Lower lobe of right lung (tissue), 2 donors: ENCODE measurements at regions not wholly inside any gene's neighbourhood (a gene's known extent, or its start where the extent isn't known, plus 50 kb on each side); places are given as distances from the start of the nearest gene placed in this dataset.

Experiments used
- ATAC-seq, 2 donors: fragments of 200-7000 bp; cut with Tn5 transposase; one replicate each; pipeline ENCODE4 v1.9.1; 2020 to 2022; ENCODE audit warnings: mild to moderate bottlenecking in 2 of 2, moderate library complexity in 2 of 2
- DNase-seq: peaks from one replicate; pipeline ENCODE4 v3.0.0-alpha.2; 2020
- H3K27ac ChIP-seq: fragments of 200-600 bp; one replicate; pipeline ENCODE4 v1.8.0; 2022
- H3K27me3 ChIP-seq: fragments of 200-600 bp; one replicate; pipeline ENCODE4 v1.8.0; 2022; ENCODE audit warnings: low read depth
- H3K36me3 ChIP-seq: fragments of 200-600 bp; one replicate; pipeline ENCODE4 v1.8.0; 2022; ENCODE audit warnings: mild to moderate bottlenecking
- H3K4me1 ChIP-seq: fragments of 200-600 bp; one replicate; pipeline ENCODE4 v1.8.0; 2022
- H3K4me3 ChIP-seq: fragments of 200-600 bp; one replicate; pipeline ENCODE4 v1.8.0; 2022; ENCODE audit warnings: mild to moderate bottlenecking
- H3K9me3 ChIP-seq: fragments of 200-600 bp; one replicate; pipeline ENCODE4 v1.8.0; 2022
- CTCF ChIP-seq: fragments of 200-600 bp; IDR thresholded peaks from one replicate; pipeline ENCODE4 v1.8.0; 2022; ENCODE audit warnings: antibody characterized with exemption, mild to moderate bottlenecking
- intact Hi-C: fragments of 100-400 bp; cut with DNase I; formaldehyde crosslinking; loops from one replicate; pipeline ENCODE4 v1.11.0; 2022
- donor health status: DM: no; HTN: yes; CAD: no; lungs with severe emphysema.

- H3K27ac ChIP-seq = no peak overlapping the region
- H3K4me3 ChIP-seq = no peak overlapping the region
- DNase-seq (no peak), ATAC-seq (no peak)
- H3K27me3 ChIP-seq = peaks cover 6% of the 10 kb centered on the region
- no peaks in the 10 kb centered on the region for H3K9me3 ChIP-seq
- TF ChIP-seq CTCF = no peak
- H3K4me1 ChIP-seq = no peaks in the 10 kb centered on the region
- no peaks in the 10 kb centered on the region for H3K36me3 ChIP-seq
- intact Hi-C loops = no loop called here
Observed at GRCh38 chr11:134679592-134679991, 267.6 kb upstream of the B3GAT1 start.

- ATAC-seq = no peak
Observed at GRCh38 chr11:134678744-134679143, 266.7 kb upstream of the B3GAT1 start.

GRCh38 chr11:134677891-134678551 is 266.0 kb upstream of the B3GAT1 start:
- no peaks in the 10 kb centered on the region for H3K4me1 ChIP-seq
- no peak overlapping the region for H3K27ac ChIP-seq
- peak in 1 of 2 donors; percentile 35 for ATAC-seq
- no peaks in the 10 kb centered on the region for H3K36me3 ChIP-seq
- no peaks in the 10 kb centered on the region for H3K27me3 ChIP-seq
- H3K9me3 ChIP-seq = no peaks in the 10 kb centered on the region
- no peak overlapping the region for H3K4me3 ChIP-seq
- no peak for DNase-seq
- intact Hi-C loops = no loop called here
- TF ChIP-seq CTCF = no peak

More at GRCh38 chr11:134678744-134679143, 266.7 kb upstream of the B3GAT1 start:
- no peaks in the 10 kb centered on the region for H3K4me1 ChIP-seq
- H3K27me3 ChIP-seq = peaks cover 4% of the 10 kb centered on the region
- intact Hi-C loops = no loop called here
- DNase-seq = no peak
- no peak overlapping the region for H3K27ac ChIP-seq
- H3K9me3 ChIP-seq = no peaks in the 10 kb centered on the region
- no peak for TF ChIP-seq CTCF
- no peaks in the 10 kb centered on the region for H3K36me3 ChIP-seq
- H3K4me3 ChIP-seq = no peak overlapping the region

GRCh38 chr11:134677397-134677822 is 265.4 kb upstream of the B3GAT1 start:
- no peak overlapping the region for H3K4me3 ChIP-seq
- intact Hi-C loops = no loop called here
- H3K36me3 ChIP-seq = no peaks in the 10 kb centered on the region
- ATAC-seq (no peak), DNase-seq (no peak)
- no peak for TF ChIP-seq CTCF
- no peaks in the 10 kb centered on the region for H3K4me1 ChIP-seq
- H3K27me3 ChIP-seq = no peaks in the 10 kb centered on the region
- no peaks in the 10 kb centered on the region for H3K9me3 ChIP-seq
- H3K27ac ChIP-seq = no peak overlapping the region

GRCh38 chr11:134676516-134677287 is 264.7 kb upstream of the B3GAT1 start:
- peak in 1 of 2 donors; percentile 25 for ATAC-seq
- H3K9me3 ChIP-seq = no peaks in the 10 kb centered on the region
- intact Hi-C loops = no loop called here

More at GRCh38 chr11:134676516-134677287, 264.7 kb upstream of the B3GAT1 start:
- no peak for TF ChIP-seq CTCF
- no peak for DNase-seq
- Histone ChIP-seq H3K36me3 (no peaks in the 10 kb centered on the region), H3K4me1 (no peaks in the 10 kb centered on the region), H3K27ac (no peak overlapping the region), H3K4me3 (no peak overlapping the region), H3K27me3 (peaks cover 1% of the 10 kb centered on the region)
